Mesendoderm (in vitro differentiated cells): ENCODE measurements at regions not wholly inside any gene's neighbourhood (a gene's known extent, or its start where the extent isn't known, plus 50 kb on each side); places are given as distances from the start of the nearest gene placed in this dataset.

ENCODE experiments used
- DNase-seq: peaks from one replicate; pipeline ENCODE4 v3.0.0; 2013
- H2AK5ac ChIP-seq: 2 replicates; pipeline ENCODE4 v1.6.1; 2013; ENCODE audit warnings: low read length, inconsistent platforms
- H2BK120ac ChIP-seq: 2 replicates; pipeline ENCODE4 v1.6.1; 2013; ENCODE audit warnings: low read depth, mild to moderate bottlenecking, low read length, moderate library complexity, mixed read lengths
- H2BK15ac ChIP-seq: replicated peaks from 2 replicates; pipeline ENCODE4 v1.6.1; 2013; ENCODE audit warnings: low read depth, mild to moderate bottlenecking, moderate library complexity
- H2BK5ac ChIP-seq: 2 replicates; pipeline ENCODE4 v1.6.1; 2013; ENCODE audit warnings: low read length, inconsistent platforms
- H3K18ac ChIP-seq: 2 replicates; pipeline ENCODE4 v1.6.1; 2013; ENCODE audit warnings: mild to moderate bottlenecking, low read length, mixed read lengths
- H3K23ac ChIP-seq: one replicate; pipeline ENCODE4 v1.6.1; 2013; ENCODE audit warnings: low read length
- H3K27ac ChIP-seq: 2 replicates; pipeline ENCODE4 v1.5.1; 2013; ENCODE audit warnings: low read depth, mild to moderate bottlenecking, inconsistent platforms, low read length, moderate library complexity
- H3K27me3 ChIP-seq: 2 replicates; pipeline ENCODE4 v1.6.1; 2013; ENCODE audit warnings: low read length, control low read depth, mild to moderate bottlenecking, inconsistent platforms; ENCODE audit not compliant: insufficient read depth, poor library complexity
- H3K36me3 ChIP-seq: 2 replicates; pipeline ENCODE4 v1.6.1; 2013; ENCODE audit warnings: low read length, inconsistent platforms; ENCODE audit not compliant: control insufficient read depth, insufficient read depth
- H3K4ac ChIP-seq: one replicate; pipeline ENCODE4 v1.6.1; 2013; ENCODE audit warnings: low read depth, mild to moderate bottlenecking, low read length, moderate library complexity
- H3K4me1 ChIP-seq: 2 replicates; pipeline ENCODE4 v1.6.1; 2013; ENCODE audit warnings: low read depth, low read length, inconsistent platforms; ENCODE audit not compliant: control insufficient read depth
- H3K4me2 ChIP-seq: 2 replicates; pipeline ENCODE4 v1.6.1; 2013; ENCODE audit warnings: low read length
- H3K4me3 ChIP-seq: 2 replicates; pipeline ENCODE4 v1.5.1; 2013; ENCODE audit warnings: mild to moderate bottlenecking, low read length
- H3K56ac ChIP-seq: one replicate; pipeline ENCODE4 v1.6.1; 2013; ENCODE audit warnings: low read length
- H3K79me1 ChIP-seq: 2 replicates; pipeline ENCODE4 v1.6.1; 2013; ENCODE audit warnings: low read length, inconsistent platforms
- H3K79me2 ChIP-seq: 2 replicates; pipeline ENCODE4 v1.6.1; 2013; ENCODE audit warnings: mild to moderate bottlenecking, low read length; ENCODE audit not compliant: control insufficient read depth, insufficient read depth
- H3K9ac ChIP-seq: 2 replicates; pipeline ENCODE4 v1.6.1; 2013; ENCODE audit warnings: low read length, inconsistent platforms
- H4K5ac ChIP-seq: one replicate; pipeline ENCODE4 v1.6.1; 2013; ENCODE audit warnings: low read length
- H4K8ac ChIP-seq: one replicate; pipeline ENCODE4 v1.6.1; 2013; ENCODE audit warnings: low read depth, mild to moderate bottlenecking, control low read depth, low read length, moderate library complexity
- WGBS: extraction: QIAGEN DNeasy Blood & Tissue Kit; methylation state at CpG from one replicate; pipeline ENCODE4 v1.1.7; 2013; ENCODE audit warnings: low lambda C conversion rate, missing lambda C conversion rate; ENCODE audit not compliant: insufficient coverage; ENCODE audit errors: extremely low coverage; 5-methylcytosine and 5-hydroxymethylcytosine counted together

- Histone ChIP-seq H3K4me1 (peaks cover 12% of the 10 kb centered on the region), H4K5ac (no peak overlapping the region), H3K4ac (no peak overlapping the region), H3K79me1 (no peaks in the 10 kb centered on the region), H2BK15ac (no peak overlapping the region), H2BK5ac (no peak overlapping the region), H3K27ac (no peak overlapping the region), H3K9ac (no peak overlapping the region), H4K8ac (no peak overlapping the region), H2BK120ac (no peak overlapping the region), H3K4me2 (no peak overlapping the region), H3K18ac (no peak overlapping the region), H3K27me3 (no peaks in the 10 kb centered on the region), H3K56ac (no peak overlapping the region), H3K79me2 (no peaks in the 10 kb centered on the region), H3K23ac (no peak overlapping the region), H3K36me3 (no peaks in the 10 kb centered on the region), H2AK5ac (no peak overlapping the region), H3K4me3 (no peak overlapping the region)
- no CpG with 5 or more reads among the region's 3 CpGs for WGBS
- DNase-seq: no peak
Observed at GRCh38 chr5:173837654-173838053, 50.5 kb upstream of the CPEB4 start.
